SK-N-SH (cell line): ENCODE measurements at regions not wholly inside any gene's neighbourhood (a gene's known extent, or its start where the extent isn't known, plus 50 kb on each side); places are given as distances from the start of the nearest gene placed in this dataset.

Experiments used
- CTCF ChIA-PET: fragments of 300-600, 350-600 bp; formaldehyde crosslinking; extraction: SDS; loops from one replicate; lab custom pipeline; 2021; lab: Yijun Ruan, JAX
- POLR2A ChIA-PET: fragments of 350-600 bp; sonication (Branson Sonifier 250); formaldehyde crosslinking; extraction: SDS; loops from one replicate; lab custom pipeline; 2020; ENCODE audit warnings: antibody characterized with exemption, inconsistent platforms; lab: Yijun Ruan, JAX
- DNase-seq: peaks from one replicate; pipeline ENCODE4 v3.0.0; 2012
- H2AFZ ChIP-seq: fragments of 200-600 bp; sonication (generic); 2 replicates; pipeline ENCODE4 v1.8.1; 2016; ENCODE audit warnings: antibody characterized with exemption, mild to moderate bottlenecking, low read depth
- H3F3A ChIP-seq: fragments of 200-600 bp; sonication (generic); replicated peaks from 2 replicates; pipeline ENCODE3; 2016; ENCODE audit warnings: antibody characterized with exemption, mild to moderate bottlenecking; ENCODE audit not compliant: insufficient read depth
- H3K27ac ChIP-seq, 2 experiments: fragments of 200-500 bp in 1 of 2; fragments of 200-600 bp in 1 of 2; sonication (Bioruptor generic) in 1 of 2; sonication (generic), shearing (Covaris generic) in 1 of 2; 2 replicates each; pipeline versions ENCODE4 v1.5.1 to v1.6.1; 2014 to 2016; ENCODE audit warnings: low read depth in 2 of 2, inconsistent platforms in 1 of 2, low read length in 1 of 2, mild to moderate bottlenecking in 1 of 2, mixed read lengths in 1 of 2
- H3K27me3 ChIP-seq: fragments of 200-600 bp; sonication (generic), shearing (Covaris generic); 2 replicates; pipeline ENCODE4 v1.6.1; 2016; ENCODE audit warnings: mixed run types; ENCODE audit not compliant: insufficient read depth
- H3K36me3 ChIP-seq, 2 experiments: fragments of 200-500 bp in 1 of 2; fragments of 200-600 bp in 1 of 2; sonication (Bioruptor generic) in 1 of 2; sonication (generic) in 1 of 2; replicated peaks in 1 of 2; 2 replicates each; pipeline versions ENCODE3 to v1.5.1; 2014 to 2016; ENCODE audit warnings: low read length in 1 of 2, mild to moderate bottlenecking in 1 of 2; ENCODE audit not compliant: insufficient read depth in 2 of 2, control insufficient read depth in 1 of 2
- H3K4me1 ChIP-seq, 2 experiments: fragments of 200-500 bp in 1 of 2; fragments of 200-600 bp in 1 of 2; sonication (Bioruptor generic) in 1 of 2; sonication (generic), shearing (Covaris generic) in 1 of 2; 2 replicates each; pipeline versions ENCODE4 v1.5.1 to v1.6.1; 2014 to 2016; ENCODE audit warnings: low read depth in 1 of 2, low read length in 1 of 2, mixed run types in 1 of 2; ENCODE audit not compliant: insufficient read depth in 2 of 2, control insufficient read depth in 1 of 2
- H3K4me2 ChIP-seq: fragments of 200-600 bp; sonication (generic), shearing (Covaris generic); 2 replicates; pipeline ENCODE4 v1.6.1; 2017; ENCODE audit warnings: mixed run types
- H3K4me3 ChIP-seq, 2 experiments: fragments of 200-500 bp in 1 of 2; fragments of 200-600 bp in 1 of 2; sonication (Bioruptor generic) in 1 of 2; sonication (generic), shearing (Covaris generic) in 1 of 2; 2 replicates each; pipeline versions ENCODE4 v1.5.1 to v1.8.1; 2014 to 2016; ENCODE audit warnings: low read depth in 2 of 2, inconsistent platforms in 1 of 2, low read length in 1 of 2, mild to moderate bottlenecking in 1 of 2, mixed read lengths in 1 of 2, moderate library complexity in 1 of 2
- H3K79me2 ChIP-seq: fragments of 200-600 bp; sonication (generic); 2 replicates; pipeline ENCODE4 v1.8.1; 2017; ENCODE audit warnings: mild to moderate bottlenecking; ENCODE audit not compliant: insufficient read depth
- H3K9ac ChIP-seq: fragments of 200-600 bp; sonication (generic); 2 replicates; pipeline ENCODE4 v1.6.1; 2017; ENCODE audit warnings: mixed run types
- H3K9me2 ChIP-seq: fragments of 200-600 bp; sonication (generic); 2 replicates; pipeline ENCODE4 v1.6.1; 2017; ENCODE audit warnings: mixed run types
- H3K9me3 ChIP-seq: fragments of 200-600 bp; sonication (generic); 2 replicates; pipeline ENCODE4 v1.6.1; 2017; ENCODE audit warnings: mixed run types, mild to moderate bottlenecking, moderate library complexity
- H4K20me1 ChIP-seq: fragments of 200-600 bp; sonication (generic); 2 replicates; pipeline ENCODE4 v1.6.1; 2017; ENCODE audit warnings: mild to moderate bottlenecking, mixed run types; ENCODE audit not compliant: insufficient read depth
- CHD2 ChIP-seq: fragments of 150-350 bp; IDR thresholded peaks from 2 replicates; pipeline ENCODE4 v1.6.1; 2018; ENCODE audit warnings: low read length; ENCODE audit not compliant: partially characterized antibody
- ELF1 ChIP-seq: IDR thresholded peaks from 2 replicates; pipeline ENCODE4 v1.4.0; 2012
- EZH2phosphoT487 ChIP-seq: fragments of 200-600 bp; sonication (generic); IDR thresholded peaks from 2 replicates; pipeline ENCODE4 v1.6.1; 2017; ENCODE audit warnings: low read depth, mixed run types, mild to moderate bottlenecking, antibody characterized with exemption, moderate library complexity, borderline replicate concordance
- FOSL2 ChIP-seq: IDR thresholded peaks from 2 replicates; pipeline ENCODE4 v1.4.0; 2012; ENCODE audit warnings: low read depth, mild to moderate bottlenecking, moderate library complexity, borderline replicate concordance
- IRF3 ChIP-seq: fragments of 150-350 bp; IDR thresholded peaks from 2 replicates; pipeline ENCODE4 v1.6.1; 2016; ENCODE audit warnings: mild to moderate bottlenecking, low read depth, low read length
- JUND ChIP-seq: IDR thresholded peaks from 2 replicates; pipeline ENCODE4 v1.4.0; 2012
- MAX ChIP-seq: IDR thresholded peaks from 2 replicates; pipeline ENCODE4 v1.4.0; 2012; ENCODE audit warnings: low read depth
- MEF2A ChIP-seq: IDR thresholded peaks from 2 replicates; pipeline ENCODE4 v1.4.0; 2012; ENCODE audit warnings: low read depth, borderline replicate concordance
- MXI1 ChIP-seq: IDR thresholded peaks from 2 replicates; pipeline ENCODE4 v1.6.1; 2012; ENCODE audit warnings: mild to moderate bottlenecking, low read depth, low read length, improper control_type of control experiment
- NFIC ChIP-seq: IDR thresholded peaks from 2 replicates; pipeline ENCODE4 v1.4.0; 2012; ENCODE audit warnings: borderline replicate concordance
- PBX3 ChIP-seq: IDR thresholded peaks from 2 replicates; pipeline ENCODE4; 2012
- REST ChIP-seq: IDR thresholded peaks from 2 replicates; pipeline ENCODE4 v1.6.1; 2012; ENCODE audit warnings: mild to moderate bottlenecking, low read depth, low read length, moderate library complexity
- RXRA ChIP-seq: IDR thresholded peaks from 2 replicates; pipeline ENCODE4 v1.4.0; 2012; ENCODE audit warnings: low read depth, mild to moderate bottlenecking, borderline replicate concordance
- SIN3A ChIP-seq: IDR thresholded peaks from 2 replicates; pipeline ENCODE4 v1.6.1; 2012; ENCODE audit warnings: low read depth, mild to moderate bottlenecking, low read length, moderate library complexity, borderline replicate concordance
- TAF1 ChIP-seq: IDR thresholded peaks from 2 replicates; pipeline ENCODE4 v1.6.1; 2012; ENCODE audit warnings: low read depth, mild to moderate bottlenecking, low read length, moderate library complexity, borderline replicate concordance
- TCF12 ChIP-seq: IDR thresholded peaks from 2 replicates; pipeline ENCODE4 v1.4.0; 2012
- TEAD4 ChIP-seq: IDR thresholded peaks from 2 replicates; pipeline ENCODE4 v1.4.0; 2012; ENCODE audit warnings: mild to moderate bottlenecking, borderline replicate concordance; ENCODE audit not compliant: insufficient read depth
- YY1 ChIP-seq: IDR thresholded peaks from 2 replicates; pipeline ENCODE4 v1.4.0; 2012; ENCODE audit warnings: low read depth, mild to moderate bottlenecking
- ZBTB33 ChIP-seq: IDR thresholded peaks from 2 replicates; pipeline ENCODE4 v1.4.0; 2012; ENCODE audit warnings: low read depth, borderline replicate concordance
- WGBS: methylation state at CpG from one replicate; pipeline ENCODE4 v1.1.6; 2017; ENCODE audit warnings: low lambda C conversion rate; 5-methylcytosine and 5-hydroxymethylcytosine counted together

- Histone ChIP-seq H3F3A (peaks cover 14% of the 10 kb centered on the region), H3K4me3 (no peak overlapping the region), H3K27ac (peak overlapping the region in 1 of 2 experiments; percentile 38; a peak in 1 of 4 replicates), H2AFZ (no peak overlapping the region), H3K79me2 (no peaks in the 10 kb centered on the region), H3K9me2 (no peaks in the 10 kb centered on the region), H3K9me3 (0 out of 2 replicates have a peak, but pooled peaks cover 11% of the 10 kb centered on the region), H3K4me2 (no peak overlapping the region), H3K4me1 (no peaks in the 10 kb centered on the region), H4K20me1 (no peaks in the 10 kb centered on the region), H3K9ac (no peak overlapping the region), H3K36me3 (no peaks in the 10 kb centered on the region), H3K27me3 (no peaks in the 10 kb centered on the region)
- ChIA-PET POLR2A (no interaction called here), CTCF (no interaction called here)
- no peak for DNase-seq
- TF ChIP-seq TAF1 (no peak), PBX3 (peak; percentile 23; the same call in 1 of the 2 replicates), NFIC (peak; percentile 42; the same call in 1 of the 2 replicates), FOSL2 (peak; percentile 32; the same call in 1 of the 2 replicates), JUND (0 out of 2 replicates have a peak, but pooled peaks have one; percentile 4), TCF12 (no peak; the same call in 1 of the 2 replicates)
These were observed 455.9 kb downstream of the PLPP3 start for GRCh38 chr1:56123421-56123820.

GRCh38 chr1:56120021-56120420 is 459.3 kb downstream of the PLPP3 start:
- Histone ChIP-seq H3K4me3 (no peak overlapping the region), H3K36me3 (no peaks in the 10 kb centered on the region), H3F3A (peaks cover 14% of the 10 kb centered on the region), H3K4me2 (no peak overlapping the region), H3K27ac (no peak overlapping the region), H3K79me2 (no peaks in the 10 kb centered on the region), H3K27me3 (no peaks in the 10 kb centered on the region), H3K9ac (no peak overlapping the region), H2AFZ (no peak overlapping the region), H3K9me2 (no peaks in the 10 kb centered on the region), H3K9me3 (0 out of 2 replicates have a peak, but pooled peaks cover 11% of the 10 kb centered on the region), H4K20me1 (no peaks in the 10 kb centered on the region), H3K4me1 (no peaks in the 10 kb centered on the region)
- ChIA-PET CTCF (interaction anchor here (1.4 kb wide), 1 partner anchor 39 kb away, joined by 3 read pairs; no protein-coding TSS in a partner anchor), POLR2A (no interaction called here)
- no peak for TF ChIP-seq MEF2A
- TF ChIP-seq RXRA, result no peak
- TF ChIP-seq MAX, result no peak
- no peak for TF ChIP-seq TEAD4
- no peak for TF ChIP-seq IRF3
- no peak for TF ChIP-seq PBX3
- TF ChIP-seq SIN3A, result no peak
- no peak for TF ChIP-seq ZBTB33
- TF ChIP-seq EZH2phosphoT487, result no peak
- TF ChIP-seq YY1, result no peak
- no peak for TF ChIP-seq REST
- no peak for TF ChIP-seq MXI1
- no peak for TF ChIP-seq CHD2
- TF ChIP-seq ELF1, result no peak
- WGBS, result 38% methylated on average over 2 of the region's 2 CpGs
- DNase-seq, result no peak
